Fibroblast of skin of scalp (primary cell): ENCODE measurements at regions not wholly inside any gene's neighbourhood (a gene's known extent, or its start where the extent isn't known, plus 50 kb on each side); places are given as distances from the start of the nearest gene placed in this dataset.

Experiments used
- DNase-seq: peaks from one replicate; pipeline ENCODE4 v3.0.0-alpha.2; 2013

GRCh38 chr10:118537623-118538022 is 57.8 kb downstream of the PRLHR start:
- no peak for DNase-seq

DNA sequence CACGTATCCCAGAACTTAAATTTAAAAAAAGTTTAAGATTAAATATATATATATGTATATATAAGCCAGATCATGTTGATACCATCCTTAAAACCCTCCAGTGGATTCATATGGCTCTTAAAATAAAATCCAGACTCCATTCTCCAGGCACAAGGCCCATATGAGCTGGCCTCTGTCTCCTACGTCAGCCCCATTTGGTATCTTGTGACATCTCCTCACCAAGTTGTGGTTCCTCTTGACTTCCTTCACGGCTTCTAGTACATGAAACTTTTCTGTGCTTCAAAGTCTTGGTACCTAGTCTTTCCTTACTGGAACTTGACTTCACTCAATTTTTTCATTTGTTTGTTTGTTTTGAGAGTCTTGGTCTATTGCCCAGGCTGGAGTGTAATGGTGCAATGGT is 61.3 kb downstream of the PRLHR start:
- DNase-seq: no peak

GRCh38 chr10:118531105-118531852 is 64.2 kb downstream of the PRLHR start:
- peak; percentile 37 for DNase-seq

- no peak for DNase-seq
Observed at GRCh38 chr10:118528426-118528825, 67.0 kb downstream of the PRLHR start.

- DNase-seq: peak; percentile 11
Observed at GRCh38 chr10:118523775-118524174, 71.7 kb downstream of the PRLHR start.

DNA sequence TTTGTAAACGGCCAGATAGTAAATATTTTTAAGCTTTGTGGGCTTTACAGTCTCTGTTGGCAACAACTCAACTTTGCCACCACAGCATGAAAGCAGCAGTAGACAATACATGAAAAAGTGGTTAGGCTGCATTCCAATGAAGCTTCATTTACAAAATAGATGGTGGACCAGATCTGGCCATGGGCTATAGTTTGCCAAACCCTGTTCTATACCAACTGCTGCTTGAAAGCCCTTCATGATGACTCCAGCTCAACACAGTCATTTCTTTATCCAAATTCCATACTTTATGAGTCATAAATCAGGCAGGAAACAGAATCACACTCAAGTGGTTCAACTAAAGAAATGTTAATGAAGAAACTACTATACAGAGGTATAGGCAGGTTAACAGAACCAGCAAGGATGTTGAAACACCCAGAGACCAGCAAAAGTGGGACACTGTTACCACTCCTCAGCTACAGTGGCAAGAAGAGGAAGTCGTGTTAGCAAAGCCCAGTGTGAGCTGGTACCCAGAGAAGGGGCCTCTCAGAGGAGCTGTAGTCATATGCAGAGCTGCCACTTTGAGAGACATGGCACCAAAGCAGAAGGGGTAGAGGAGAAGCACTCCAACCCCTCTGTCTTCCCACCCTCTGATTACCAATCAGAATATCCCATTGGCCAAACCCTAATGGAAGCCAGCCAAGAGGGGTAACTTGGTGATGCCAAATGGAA is 72.5 kb downstream of the PRLHR start:
- DNase-seq: peak; percentile 71

- DNase-seq: no peak
Observed at GRCh38 chr10:118521415-118522117, 73.9 kb downstream of the PRLHR start.

GRCh38 chr10:118520116-118520742 is 75.2 kb downstream of the PRLHR start:
- DNase-seq: no peak

- no peak for DNase-seq
Observed at GRCh38 chr10:118518095-118518494, 77.4 kb downstream of the PRLHR start.

- DNase-seq: no peak
Observed at GRCh38 chr10:118516716-118517115, 78.7 kb downstream of the PRLHR start.

- DNase-seq: no peak
Observed at GRCh38 chr10:118513174-118513573, 82.3 kb downstream of the PRLHR start.

GRCh38 chr10:118511711-118512110 is 83.7 kb downstream of the PRLHR start:
- no peak for DNase-seq

- DNase-seq: no peak
Observed at GRCh38 chr10:118508863-118509262, 86.6 kb downstream of the PRLHR start.

DNA sequence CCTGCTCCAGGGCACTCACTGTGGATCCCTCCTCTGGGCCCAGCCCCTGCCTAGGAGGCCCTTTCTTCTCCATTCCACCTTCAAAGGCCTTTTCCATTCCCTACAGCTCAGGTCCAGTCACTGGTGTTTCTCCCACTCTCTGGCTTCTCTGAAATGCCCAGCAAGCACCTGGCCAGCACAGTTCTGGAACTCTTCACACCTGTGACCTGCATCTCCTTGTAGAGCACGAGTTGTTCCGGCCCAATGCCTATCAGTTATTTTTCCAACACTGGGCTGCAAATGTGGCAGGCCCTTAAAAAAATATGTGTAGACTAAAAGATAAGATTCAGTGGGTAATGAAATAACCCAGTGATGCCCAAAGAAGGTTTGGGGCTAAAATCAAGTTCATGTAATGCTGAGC is 87.1 kb downstream of the PRLHR start:
- no peak for DNase-seq

GRCh38 chr10:118506671-118507590 is 88.5 kb downstream of the PRLHR start:
- DNase-seq: no peak

DNA sequence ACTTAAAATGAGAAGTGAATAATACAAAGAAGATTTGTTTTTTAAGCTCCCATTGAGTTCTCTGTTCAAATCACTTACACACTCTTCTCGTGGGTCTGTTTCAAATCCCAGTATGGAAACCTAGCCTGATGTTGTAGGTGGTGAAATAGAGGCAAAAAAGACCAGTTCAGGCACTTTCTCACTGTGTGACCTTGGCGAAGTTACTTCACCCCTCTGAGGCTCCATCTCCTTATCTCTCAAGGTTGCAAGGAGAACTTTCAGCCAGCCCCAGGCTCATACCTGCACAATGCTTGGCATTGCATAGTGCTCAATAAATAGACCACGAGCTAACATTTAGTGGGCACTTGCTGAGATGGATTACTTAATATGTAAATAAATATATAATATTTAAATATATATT is 90.1 kb downstream of the PRLHR start:
- no peak for DNase-seq

GRCh38 chr10:118504467-118505205 is 90.8 kb downstream of the PRLHR start:
- DNase-seq: peak; percentile 65

DNA sequence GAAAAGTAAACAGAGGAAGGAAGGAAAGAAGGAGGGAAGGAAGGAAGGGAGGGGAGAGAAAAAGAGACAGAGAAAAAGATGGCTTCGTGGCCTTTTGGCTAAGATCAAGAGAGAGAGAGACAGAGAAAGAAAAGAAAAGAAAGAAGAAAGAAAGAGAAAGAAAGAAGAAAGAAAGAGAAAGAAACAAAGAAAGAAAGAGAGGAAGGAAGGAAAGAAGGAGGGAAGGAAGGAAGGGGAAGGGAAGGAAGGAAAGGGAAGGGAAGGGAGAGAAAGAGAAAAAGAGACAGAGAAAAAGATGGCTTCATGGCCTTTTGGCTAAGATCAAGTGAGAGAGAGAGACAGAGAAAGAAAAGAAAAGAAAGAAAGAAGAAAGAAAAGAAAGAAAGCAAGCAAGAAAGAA is 91.4 kb downstream of the PRLHR start:
- no peak for DNase-seq

GRCh38 chr10:118503192-118503591 is 92.3 kb downstream of the PRLHR start:
- no peak for DNase-seq

DNA sequence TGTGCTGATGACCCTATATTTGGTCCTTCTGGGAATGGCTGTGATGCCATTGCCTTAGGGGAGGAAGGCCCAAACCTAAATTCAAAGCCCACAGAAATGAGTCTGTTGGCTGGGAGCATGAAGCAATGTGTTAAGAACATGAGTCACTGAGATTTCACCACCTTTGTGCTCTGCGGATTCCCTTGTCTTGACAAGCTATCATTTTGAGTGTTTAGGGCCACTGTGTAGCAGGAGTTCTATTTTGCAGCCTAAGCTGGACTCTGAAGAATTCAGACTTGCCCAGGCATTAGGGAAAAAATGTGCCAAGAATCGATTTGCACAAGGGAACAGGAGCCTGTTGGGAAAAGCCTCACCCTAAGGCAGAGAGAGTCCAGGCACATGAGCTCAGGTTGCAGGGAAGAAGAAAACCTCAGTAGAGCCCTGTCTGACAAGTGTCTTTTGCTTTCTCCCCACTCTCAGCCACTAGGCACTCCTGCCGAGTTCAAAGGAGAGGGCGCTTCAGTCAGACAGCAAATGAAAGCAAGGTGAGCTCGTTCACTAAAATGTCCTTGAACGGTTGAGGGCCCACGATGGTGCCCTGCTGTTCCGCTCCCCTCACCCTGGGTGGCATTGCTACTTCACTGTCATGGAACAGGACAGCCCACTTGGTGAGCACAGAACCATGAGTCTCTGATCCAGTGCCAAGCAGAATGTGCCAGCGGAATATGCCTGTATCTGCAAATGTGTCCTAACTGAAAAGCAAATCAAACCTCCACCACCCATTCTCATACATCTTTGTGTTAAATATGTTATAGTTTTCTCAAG is 93.6 kb downstream of the PRLHR start:
- peak; percentile 67 for DNase-seq
